H54 (cell line): ENCODE measurements at regions not wholly inside any gene's neighbourhood (a gene's known extent, or its start where the extent isn't known, plus 50 kb on each side); places are given as distances from the start of the nearest gene placed in this dataset.

Experiments
- DNase-seq: peaks from one replicate; pipeline ENCODE4 v3.0.0; 2011; ENCODE audit warnings: low spot score, mixed read lengths; ENCODE audit not compliant: insufficient read length
- FAIRE-seq: peaks from 3 replicates; lab custom pipeline; 2011; peaks lifted over from hg19 to GRCh38; lab: Jason Lieb, UNC
- POLR2A ChIP-seq: IDR thresholded peaks from 2 replicates; pipeline ENCODE4 v1.6.1; 2011; ENCODE audit warnings: low read depth, mild to moderate bottlenecking, low read length

DNA sequence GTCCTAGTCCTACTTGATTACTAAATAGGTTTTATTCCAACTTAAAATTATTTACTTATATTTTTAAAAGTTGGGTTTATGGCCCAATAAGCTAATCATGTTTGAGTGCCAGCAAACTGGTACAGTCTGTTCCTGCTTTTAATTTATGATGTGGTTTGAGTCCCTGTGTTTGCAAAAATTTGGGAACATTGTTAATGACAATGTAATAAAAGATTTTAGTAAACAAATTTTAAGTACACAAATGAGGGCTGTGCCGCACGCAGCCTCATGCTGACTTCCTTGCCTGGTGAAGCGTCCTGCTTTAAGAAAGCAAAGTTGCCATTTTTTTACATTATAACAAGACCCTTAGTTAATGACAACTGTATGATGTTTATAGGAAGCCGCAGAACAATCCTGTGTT, 96.8 kb upstream of the MAP1B start:
- TF ChIP-seq POLR2A: no peak
- FAIRE-seq: no peak

DNA sequence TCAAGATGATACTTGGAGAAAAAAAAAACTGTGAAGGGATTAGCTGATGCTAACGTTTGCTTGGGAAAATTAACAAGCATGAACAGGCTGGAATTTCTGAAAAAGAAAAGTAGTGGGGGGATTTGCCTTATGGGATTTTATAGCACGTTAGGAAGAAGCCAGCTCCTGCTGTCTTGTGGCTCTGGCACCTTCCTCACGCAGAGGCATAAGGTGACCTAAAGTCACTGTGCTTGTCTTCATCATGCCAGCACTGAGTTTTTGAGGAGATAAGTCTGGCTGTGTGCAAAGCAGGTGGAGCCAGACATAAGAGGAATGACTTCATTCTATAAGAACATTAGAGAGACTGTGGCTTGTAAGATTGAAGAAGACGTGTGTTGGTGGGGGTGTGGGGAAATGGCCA, 94.4 kb upstream of the MAP1B start:
- FAIRE-seq: no peak

More for the DNA sequence above, 96.8 kb upstream of the MAP1B start:
- DNase-seq: no peak

GRCh38 chr5:72013766-72014624, 93.3 kb upstream of the MAP1B start:
- FAIRE-seq (no peak), DNase-seq (no peak)
- no peak for TF ChIP-seq POLR2A

More for the DNA sequence above, 94.4 kb upstream of the MAP1B start:
- no peak for TF ChIP-seq POLR2A
- no peak for DNase-seq

DNA sequence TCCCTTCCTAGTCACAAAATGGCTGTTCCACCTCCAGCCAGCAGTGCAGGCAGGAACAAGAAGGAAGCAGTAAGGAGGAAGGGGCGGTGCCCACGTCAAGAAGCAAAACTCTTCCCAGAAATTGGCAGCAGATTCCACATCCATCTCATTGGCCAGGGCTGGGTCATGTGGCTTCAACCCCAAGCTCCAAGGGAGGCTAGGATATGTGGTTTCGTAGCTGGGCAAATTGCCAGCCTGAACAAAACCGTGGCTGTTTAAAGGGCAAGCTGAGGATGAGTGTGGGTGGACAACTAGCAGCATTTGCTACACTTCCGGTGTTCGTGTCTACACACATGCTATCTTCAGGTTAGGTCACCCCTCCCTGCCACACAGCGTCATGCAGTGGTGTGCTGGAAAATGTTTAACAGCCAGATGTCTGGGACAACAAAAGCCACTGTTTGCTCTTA, 92.1 kb upstream of the MAP1B start:
- TF ChIP-seq POLR2A: peak; percentile 16; the same call in 1 of the 2 replicates
- FAIRE-seq: peak; percentile 91
- DNase-seq: peak; percentile 86

DNA sequence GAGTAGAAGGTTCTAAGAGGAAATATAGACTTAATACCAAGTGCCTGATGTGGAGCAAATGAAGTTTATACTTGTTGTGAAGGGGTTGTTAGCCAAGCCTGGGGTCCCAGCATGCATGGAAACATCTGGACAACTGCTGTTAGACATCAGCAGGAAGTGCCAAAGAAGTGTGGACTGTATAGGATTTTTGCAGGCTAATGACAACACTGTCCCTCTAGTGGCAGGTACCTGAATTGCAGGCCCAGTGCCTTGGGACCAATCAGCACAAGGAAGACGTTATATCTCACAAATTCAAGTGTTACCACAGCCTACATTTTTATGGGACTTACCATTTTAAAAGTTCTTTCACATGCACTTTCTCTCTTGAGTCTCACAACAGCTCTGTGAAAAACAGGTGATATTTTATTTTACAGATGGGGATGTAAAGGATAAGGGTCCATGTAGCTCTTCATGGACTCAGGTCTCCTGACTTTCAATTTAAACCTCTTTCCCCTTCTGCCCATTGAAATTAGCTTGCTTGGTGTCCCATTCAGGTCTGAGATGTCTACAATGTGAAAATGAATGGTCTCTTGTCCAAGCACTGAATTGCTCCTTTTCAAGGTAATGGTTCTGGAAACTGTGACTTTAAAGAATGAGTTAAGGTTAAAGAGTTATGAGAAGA, 89.0 kb upstream of the MAP1B start:
- TF ChIP-seq POLR2A: no peak
- FAIRE-seq (no peak), DNase-seq (peak; percentile 35)

DNA sequence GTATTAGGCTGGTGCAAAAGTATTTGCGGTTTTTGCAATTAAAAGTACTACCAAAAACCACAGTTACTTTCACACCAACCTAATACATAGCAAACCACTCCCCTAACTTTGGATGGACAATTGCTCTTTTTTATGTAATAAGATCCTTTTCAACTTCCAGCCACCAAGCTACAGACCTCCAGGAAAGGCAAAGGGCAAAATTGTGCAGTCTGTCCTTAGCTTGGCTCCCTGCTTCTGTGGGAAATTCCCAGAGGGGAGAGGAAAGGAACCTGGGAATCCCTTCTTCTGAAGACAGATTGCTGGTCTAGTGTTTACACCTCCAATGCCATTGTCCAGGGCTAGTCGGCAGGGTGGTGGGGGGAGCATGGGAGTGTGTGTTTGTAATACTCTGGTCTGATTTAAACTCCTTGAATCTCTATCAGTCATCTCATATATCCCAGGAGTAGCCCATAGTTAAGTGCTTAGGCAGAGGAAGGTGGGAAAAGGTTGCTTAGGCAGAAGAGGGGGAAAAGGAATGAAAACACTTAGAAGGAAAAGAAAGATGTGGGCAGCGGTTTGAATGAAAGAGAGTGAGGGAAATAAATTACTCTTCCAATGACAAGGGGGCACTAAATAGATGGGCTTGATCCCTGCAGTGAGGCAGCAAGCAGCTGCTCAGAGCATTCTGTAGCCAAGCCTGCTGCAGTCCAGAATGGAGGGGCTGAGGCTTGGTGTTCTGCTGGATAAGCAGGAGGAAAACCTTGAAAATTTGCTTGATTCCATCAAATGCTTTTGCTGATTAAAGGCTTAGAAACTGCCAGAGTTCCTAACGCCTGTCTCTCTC, 86.9 kb upstream of the MAP1B start:
- FAIRE-seq (no peak), DNase-seq (no peak)
- TF ChIP-seq POLR2A: no peak

DNA sequence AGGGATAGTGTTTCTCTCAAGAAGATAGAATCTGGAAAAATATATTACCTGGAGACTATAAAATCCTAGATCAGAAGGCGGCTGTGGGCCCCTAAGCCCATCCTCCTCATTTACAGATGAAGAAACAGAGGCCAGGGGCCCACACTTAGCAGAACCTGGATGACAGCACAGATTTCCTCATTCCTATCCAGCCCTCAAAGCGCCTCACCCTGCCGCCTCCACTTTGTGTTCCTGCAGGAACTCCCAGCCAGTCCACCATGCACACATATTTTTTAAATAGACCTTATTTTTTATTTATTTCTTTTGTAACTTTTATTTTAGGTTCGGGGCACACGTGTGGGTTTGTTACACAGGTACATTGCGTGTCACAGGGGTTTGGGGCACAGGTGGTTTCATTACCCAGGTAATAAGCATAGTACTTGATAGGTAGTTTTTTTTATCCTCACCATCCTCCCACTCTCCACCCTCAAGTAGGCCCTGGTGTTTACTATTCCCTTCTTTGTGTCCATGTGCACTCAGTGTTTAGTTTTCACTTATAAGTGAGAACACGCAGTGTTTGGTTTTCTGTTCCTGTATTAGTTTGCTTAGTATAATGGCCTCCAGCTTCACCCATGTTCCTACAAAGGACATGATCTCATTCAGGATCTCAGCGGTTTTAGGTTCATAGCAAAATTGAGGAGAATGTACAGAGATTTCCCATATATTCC, 85.5 kb upstream of the MAP1B start:
- DNase-seq (no peak), FAIRE-seq (no peak)
- TF ChIP-seq POLR2A: no peak

DNA sequence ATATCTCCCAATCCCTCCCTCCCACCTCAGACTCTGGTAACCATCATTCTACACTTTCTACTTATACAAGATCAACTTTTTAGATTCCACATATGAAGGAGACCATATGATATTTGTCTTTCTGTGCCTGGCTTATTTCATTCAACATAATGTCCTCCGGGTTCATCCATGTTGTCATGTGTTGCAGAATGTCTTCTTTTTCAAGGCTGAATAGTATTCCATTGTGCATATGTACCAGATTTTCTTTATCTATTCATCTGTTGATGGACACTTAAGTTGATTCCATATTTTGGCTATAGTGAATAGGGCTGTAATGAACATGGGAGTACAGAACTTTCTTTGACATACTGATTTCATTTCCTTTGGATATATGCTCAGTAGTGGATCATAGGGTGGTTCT, 78.9 kb upstream of the MAP1B start:
- DNase-seq (no peak), FAIRE-seq (no peak)
- no peak for TF ChIP-seq POLR2A

DNA sequence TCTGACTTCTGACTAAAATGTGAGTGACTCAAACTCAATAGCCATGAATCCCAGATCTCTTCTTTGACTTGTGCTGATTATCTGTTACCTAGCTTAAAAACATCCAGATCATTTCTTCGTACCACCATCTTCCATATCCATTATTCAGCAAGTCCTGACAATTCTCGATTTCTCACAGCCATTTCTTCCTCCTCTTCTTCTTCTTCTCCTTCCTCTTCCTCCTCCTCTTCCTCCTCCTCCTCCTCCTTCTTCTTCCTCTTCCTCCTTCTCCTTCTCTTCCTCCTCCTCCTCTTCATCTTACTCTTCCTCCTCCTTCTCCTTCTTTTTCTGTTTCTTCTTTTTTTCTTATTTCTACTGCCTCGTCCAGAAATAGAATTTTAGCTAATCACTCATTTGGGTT, 77.0 kb upstream of the MAP1B start:
- no peak for TF ChIP-seq POLR2A
- DNase-seq (no peak), FAIRE-seq (no peak)

GRCh38 chr5:72032788-72033187, 74.5 kb upstream of the MAP1B start:
- TF ChIP-seq POLR2A: no peak
- DNase-seq (no peak), FAIRE-seq (no peak)

GRCh38 chr5:72034770-72035169, 72.5 kb upstream of the MAP1B start:
- FAIRE-seq (no peak), DNase-seq (no peak)
- no peak for TF ChIP-seq POLR2A

- DNase-seq: no peak
- FAIRE-seq: no peak
- TF ChIP-seq POLR2A: no peak
These were observed 71.4 kb upstream of the MAP1B start for GRCh38 chr5:72035831-72036230.

DNA sequence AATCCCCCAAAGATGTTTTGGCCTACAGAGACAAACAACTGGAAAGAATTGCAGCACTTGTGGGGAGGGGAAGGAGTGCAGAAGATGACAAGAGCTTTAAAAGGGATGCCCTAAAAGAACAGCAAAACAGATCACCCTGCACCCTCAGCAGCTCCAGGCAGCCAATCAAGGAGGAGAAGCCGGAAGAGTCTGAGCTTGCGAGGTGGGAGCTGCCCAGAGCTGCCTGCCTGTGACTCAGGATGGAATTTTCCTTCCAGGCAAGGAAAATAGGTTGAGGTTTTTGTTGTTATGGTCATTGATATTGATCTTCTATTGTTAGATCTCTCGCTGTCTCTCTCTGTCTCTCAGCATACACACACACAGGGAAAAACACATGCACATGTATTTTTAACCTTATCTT, 70.3 kb upstream of the MAP1B start:
- no peak for TF ChIP-seq POLR2A
- FAIRE-seq (no peak), DNase-seq (peak; percentile 12)

GRCh38 chr5:72040513-72040912, 66.8 kb upstream of the MAP1B start:
- no peak for FAIRE-seq
- no peak for DNase-seq
- TF ChIP-seq POLR2A: no peak
